IMR-90 (cell line): ENCODE measurements at regions not wholly inside any gene's neighbourhood (a gene's known extent, or its start where the extent isn't known, plus 50 kb on each side); places are given as distances from the start of the nearest gene placed in this dataset.

ENCODE experiments used
- ATAC-seq: fragments of 200-7000 bp; cut with Tn5 transposase; 2 replicates; pipeline ENCODE4 v1.9.1; 2020; ENCODE audit warnings: low read depth, mild to moderate bottlenecking, moderate library complexity
- BruUV-seq: library from RNA; stranded (reverse); fragments of 400-500 nt; replicated peaks from 2 replicates; lab custom pipeline; 2021; lab: Mats Ljungman, UMichigan
- CTCF ChIA-PET: fragments of 300-600 bp; formaldehyde crosslinking; extraction: SDS; loops from one replicate; lab custom pipeline; 2021; ENCODE audit warnings: antibody characterized with exemption; lab: Yijun Ruan, JAX
- POLR2A ChIA-PET: fragments of 300-600 bp; sonication (Branson Sonifier 250); formaldehyde crosslinking; loops from one replicate; lab custom pipeline; 2022; ENCODE audit warnings: antibody characterized with exemption; ENCODE audit not compliant: unreplicated experiment; lab: Charles Lee
- DNase-seq: peaks from one replicate; pipeline ENCODE4 v3.0.0; 2013
- H2AFZ ChIP-seq: replicated peaks from 2 replicates; pipeline ENCODE3; 2013; ENCODE audit warnings: low read length, mild to moderate bottlenecking; ENCODE audit not compliant: poor library complexity
- H2AK5ac ChIP-seq: 2 replicates; pipeline ENCODE4 v1.6.1; 2013; ENCODE audit warnings: low read depth, low read length, inconsistent platforms
- H2AK9ac ChIP-seq: replicated peaks from 2 replicates; pipeline ENCODE3; 2013; ENCODE audit warnings: mild to moderate bottlenecking, low read depth, low read length, moderate library complexity; ENCODE audit not compliant: poor library complexity
- H2BK120ac ChIP-seq: 2 replicates; pipeline ENCODE4 v1.6.1; 2013; ENCODE audit warnings: low read depth, low read length, inconsistent platforms
- H2BK15ac ChIP-seq: 3 replicates; pipeline ENCODE4 v1.6.1; 2013; ENCODE audit warnings: low read depth, low read length, inconsistent platforms
- H2BK20ac ChIP-seq: 2 replicates; pipeline ENCODE4 v1.6.1; 2013; ENCODE audit warnings: low read depth, mild to moderate bottlenecking, inconsistent platforms, low read length, moderate library complexity
- H2BK5ac ChIP-seq: 2 replicates; pipeline ENCODE4 v1.6.1; 2013; ENCODE audit warnings: mild to moderate bottlenecking, low read depth, low read length, inconsistent platforms; ENCODE audit not compliant: poor library complexity, severe bottlenecking
- H3K14ac ChIP-seq: replicated peaks from 2 replicates; pipeline ENCODE4 v1.6.1; 2013; ENCODE audit warnings: low read depth, low read length, inconsistent platforms
- H3K18ac ChIP-seq: 2 replicates; pipeline ENCODE4 v1.6.1; 2013; ENCODE audit warnings: low read depth, low read length, control low read depth
- H3K23ac ChIP-seq: 2 replicates; pipeline ENCODE4 v1.6.1; 2013; ENCODE audit warnings: low read depth, low read length, inconsistent platforms
- H3K27ac ChIP-seq: 2 replicates; pipeline ENCODE4 v1.5.1; 2013; ENCODE audit warnings: mild to moderate bottlenecking, control low read depth, low read length; ENCODE audit not compliant: insufficient read depth
- H3K27me3 ChIP-seq: 2 replicates; pipeline ENCODE4 v1.6.1; 2013; ENCODE audit warnings: low read length; ENCODE audit not compliant: control insufficient read depth, insufficient read depth
- H3K36me3 ChIP-seq: 2 replicates; pipeline ENCODE4 v1.6.1; 2013; ENCODE audit warnings: low read length, mixed read lengths; ENCODE audit not compliant: control insufficient read depth, insufficient read depth
- H3K4ac ChIP-seq: 2 replicates; pipeline ENCODE4 v1.6.1; 2013; ENCODE audit warnings: low read depth, low read length, inconsistent platforms
- H3K4me1 ChIP-seq: 2 replicates; pipeline ENCODE4 v1.6.1; 2013; ENCODE audit warnings: low read length, mixed read lengths; ENCODE audit not compliant: control insufficient read depth, insufficient read depth
- H3K4me2 ChIP-seq: 2 replicates; pipeline ENCODE4 v1.6.1; 2013; ENCODE audit warnings: low read depth, mild to moderate bottlenecking, control low read depth, low read length, moderate library complexity
- H3K4me3 ChIP-seq: 2 replicates; pipeline ENCODE4 v1.5.1; 2013; ENCODE audit warnings: low read depth, mild to moderate bottlenecking, control low read depth, low read length, moderate library complexity; ENCODE audit not compliant: insufficient read depth
- H3K56ac ChIP-seq: 2 replicates; pipeline ENCODE4 v1.6.1; 2013; ENCODE audit warnings: low read length, inconsistent platforms; ENCODE audit not compliant: insufficient read depth; ENCODE audit errors: extremely low read depth
- H3K79me1 ChIP-seq, 2 experiments: 2 replicates each; pipeline ENCODE4 v1.6.1; 2013; ENCODE audit warnings: low read length in 2 of 2, inconsistent platforms in 1 of 2, low read depth in 1 of 2
- H3K9ac ChIP-seq: 2 replicates; pipeline ENCODE4 v1.6.1; 2013; ENCODE audit warnings: low read depth, low read length, control low read depth
- H3K9me1 ChIP-seq: 2 replicates; pipeline ENCODE4 v1.6.1; 2013; ENCODE audit warnings: low read length, inconsistent platforms; ENCODE audit not compliant: insufficient read depth
- H3K9me3 ChIP-seq: 2 replicates; pipeline ENCODE4 v1.6.1; 2013; ENCODE audit warnings: low read length; ENCODE audit not compliant: control insufficient read depth, insufficient read depth
- H4K20me1 ChIP-seq: 2 replicates; pipeline ENCODE4 v1.6.1; 2013; ENCODE audit warnings: low read length, inconsistent platforms; ENCODE audit not compliant: insufficient read depth
- H4K5ac ChIP-seq: 2 replicates; pipeline ENCODE4 v1.6.1; 2013; ENCODE audit warnings: mild to moderate bottlenecking, low read depth, low read length, control low read depth
- H4K8ac ChIP-seq, 2 experiments: 2 replicates each; pipeline ENCODE4 v1.6.1; 2013; ENCODE audit warnings: low read depth in 2 of 2, low read length in 2 of 2, control low read depth in 1 of 2, inconsistent platforms in 1 of 2
- H4K91ac ChIP-seq: 2 replicates; pipeline ENCODE4 v1.6.1; 2013; ENCODE audit warnings: low read depth, low read length, inconsistent platforms; ENCODE audit not compliant: insufficient read depth
- FOS ChIP-seq: fragments of 150-350 bp; IDR thresholded peaks from 2 replicates; pipeline ENCODE4 v1.6.1; 2016; ENCODE audit warnings: low read depth, low read length
- MAFK ChIP-seq: IDR thresholded peaks from 2 replicates; pipeline ENCODE4 v1.6.1; 2012; ENCODE audit warnings: low read depth, low read length, improper control_type of control experiment
- MXI1 ChIP-seq: IDR thresholded peaks from 2 replicates; pipeline ENCODE4 v1.6.1; 2012; ENCODE audit warnings: low read depth, mild to moderate bottlenecking, low read length, moderate library complexity, borderline replicate concordance
- RAD21 ChIP-seq: IDR thresholded peaks from 2 replicates; pipeline ENCODE4 v1.6.1; 2012; ENCODE audit warnings: low read length, improper control_type of control experiment
- RFX5 ChIP-seq: IDR thresholded peaks from 2 replicates; pipeline ENCODE4 v1.8.0; 2012; ENCODE audit warnings: low read depth, mild to moderate bottlenecking, low read length, moderate library complexity
- WGBS, 2 experiments: methylation state at CpG; one replicate each; pipeline versions ENCODE4 v1.1.5 to v1.1.7; 2013; ENCODE audit warnings: missing lambda C conversion rate in 2 of 2; ENCODE audit not compliant: insufficient read length in 1 of 2; ENCODE audit errors: extremely low coverage in 2 of 2; 5-methylcytosine and 5-hydroxymethylcytosine counted together
- dilution Hi-C: fragments of 300-500 bp; cut with HindIII; formaldehyde crosslinking; loops from one replicate; pipeline ENCODE4 v1.14.3; 2018; ENCODE audit warnings: low sequenced_read_pairs; ENCODE audit not compliant: unreplicated experiment
- in situ Hi-C: fragments of 300-500 bp; cut with MboI; formaldehyde crosslinking; loops from 3 replicates; pipeline ENCODE4 v1.14.3; 2019; ENCODE audit warnings: low sequenced_read_pairs, inconsistent platforms, mixed read lengths
- intact Hi-C: fragments of 100-400 bp; cut with micrococcal nuclease; formaldehyde crosslinking; loops from 2 replicates; pipeline ENCODE4 v1.10.0; 2022
- TF ChIP-seq, protein P1 (sequence below): fragments of 150-350 bp; IDR thresholded peaks from 2 replicates; pipeline ENCODE4 v1.6.1; 2016; ENCODE audit warnings: low read depth, mild to moderate bottlenecking, low read length, moderate library complexity, borderline replicate concordance

DNA sequence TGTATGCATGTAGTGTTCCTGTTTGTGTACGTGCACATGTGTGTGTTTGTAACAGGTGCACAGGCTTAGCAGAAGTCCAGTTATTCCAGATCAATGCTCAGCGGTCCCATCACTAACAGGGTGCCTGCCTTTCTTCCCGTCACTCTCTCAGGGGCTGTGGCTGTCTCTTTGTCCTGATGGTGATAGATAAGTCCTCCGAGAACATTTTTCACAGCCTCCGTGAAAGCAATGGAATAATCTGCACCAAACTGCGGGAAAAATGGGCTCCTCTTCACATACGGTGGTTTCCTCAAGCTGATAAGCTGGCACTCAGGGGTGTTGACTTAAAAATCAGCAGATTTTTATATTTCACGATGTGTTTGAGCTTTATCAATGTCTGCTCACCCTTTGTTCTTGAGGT is 342.3 kb downstream of the TMEM114 start:
- no peak overlapping the region for H3K4ac ChIP-seq
- H3K56ac ChIP-seq: no peak overlapping the region
- CTCF ChIA-PET: interaction anchor here (0.6 kb wide), 1 partner anchor 1283 kb away, joined by 5 read pairs; no protein-coding TSS in a partner anchor
- H4K8ac ChIP-seq: no peak overlapping the region
- no peak overlapping the region for H4K91ac ChIP-seq
- H3K79me1 ChIP-seq: no peaks in the 10 kb centered on the region
- in situ Hi-C loops: no loop called here
- DNase-seq: no peak
- no peak overlapping the region for H2AFZ ChIP-seq
- TF ChIP-seq MAFK (no peak), FOS (no peak), MXI1 (no peak), RFX5 (no peak), RAD21 (no peak)
- TF ChIP-seq, protein P1, sequence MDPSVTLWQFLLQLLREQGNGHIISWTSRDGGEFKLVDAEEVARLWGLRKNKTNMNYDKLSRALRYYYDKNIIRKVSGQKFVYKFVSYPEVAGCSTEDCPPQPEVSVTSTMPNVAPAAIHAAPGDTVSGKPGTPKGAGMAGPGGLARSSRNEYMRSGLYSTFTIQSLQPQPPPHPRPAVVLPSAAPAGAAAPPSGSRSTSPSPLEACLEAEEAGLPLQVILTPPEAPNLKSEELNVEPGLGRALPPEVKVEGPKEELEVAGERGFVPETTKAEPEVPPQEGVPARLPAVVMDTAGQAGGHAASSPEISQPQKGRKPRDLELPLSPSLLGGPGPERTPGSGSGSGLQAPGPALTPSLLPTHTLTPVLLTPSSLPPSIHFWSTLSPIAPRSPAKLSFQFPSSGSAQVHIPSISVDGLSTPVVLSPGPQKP: no peak
- H2BK15ac ChIP-seq: no peak overlapping the region
- intact Hi-C loops: no loop called here
- no peak overlapping the region for H3K9ac ChIP-seq
- no peak overlapping the region for H3K14ac ChIP-seq
- no peak overlapping the region for H2BK120ac ChIP-seq
- H3K23ac ChIP-seq: no peak overlapping the region
- no peak overlapping the region for H2AK9ac ChIP-seq
- H2AK5ac ChIP-seq: no peak overlapping the region
- no peak overlapping the region for H3K4me2 ChIP-seq
- no peak overlapping the region for H3K27ac ChIP-seq
- no peaks in the 10 kb centered on the region for H4K20me1 ChIP-seq
- dilution Hi-C loops: no loop called here
- no peak overlapping the region for H4K5ac ChIP-seq
- no peaks in the 10 kb centered on the region for H3K4me1 ChIP-seq
- H3K9me3 ChIP-seq: peaks cover 13% of the 10 kb centered on the region
- no peak overlapping the region for H2BK5ac ChIP-seq
- WGBS, 2 experiments: 53% methylated on average over 4 of the region's 8 CpGs; no CpG with 5 or more reads in 1 of the 2 experiments
- no peaks in the 10 kb centered on the region for H3K9me1 ChIP-seq
- H3K4me3 ChIP-seq: no peak overlapping the region
- H3K27me3 ChIP-seq: no peaks in the 10 kb centered on the region
- POLR2A ChIA-PET: no interaction called here
- no TSS peak for BruUV-seq
- no peaks in the 10 kb centered on the region for H3K36me3 ChIP-seq
- no peak overlapping the region for H2BK20ac ChIP-seq
- H3K18ac ChIP-seq: no peak overlapping the region
- ATAC-seq: no peak
